ENCODE measurements at regions not wholly inside any gene's neighbourhood (a gene's known extent, or its start where the extent isn't known, plus 50 kb on each side); places are given as distances from the start of the nearest gene placed in this dataset.
A peak's percentile ranks its signal among the peaks of the same experiment; 100 is the strongest.

- Mint-ChIP-seq H3K36me3 (ENCODE audit: low read depth) (no peaks in the 10 kb centered on the region), H3K27ac (no peak overlapping the region), H3K4me3 (no peak overlapping the region), H3K9me3 (no peaks in the 10 kb centered on the region), H3K27me3 (peaks cover 4% of the 10 kb centered on the region), H3K4me1 (ENCODE audit: low read depth) (peaks cover 5% of the 10 kb centered on the region)
Observed at GRCh38 chr15:93249623-93250022, 160.6 kb upstream of the RGMA start.

DNA sequence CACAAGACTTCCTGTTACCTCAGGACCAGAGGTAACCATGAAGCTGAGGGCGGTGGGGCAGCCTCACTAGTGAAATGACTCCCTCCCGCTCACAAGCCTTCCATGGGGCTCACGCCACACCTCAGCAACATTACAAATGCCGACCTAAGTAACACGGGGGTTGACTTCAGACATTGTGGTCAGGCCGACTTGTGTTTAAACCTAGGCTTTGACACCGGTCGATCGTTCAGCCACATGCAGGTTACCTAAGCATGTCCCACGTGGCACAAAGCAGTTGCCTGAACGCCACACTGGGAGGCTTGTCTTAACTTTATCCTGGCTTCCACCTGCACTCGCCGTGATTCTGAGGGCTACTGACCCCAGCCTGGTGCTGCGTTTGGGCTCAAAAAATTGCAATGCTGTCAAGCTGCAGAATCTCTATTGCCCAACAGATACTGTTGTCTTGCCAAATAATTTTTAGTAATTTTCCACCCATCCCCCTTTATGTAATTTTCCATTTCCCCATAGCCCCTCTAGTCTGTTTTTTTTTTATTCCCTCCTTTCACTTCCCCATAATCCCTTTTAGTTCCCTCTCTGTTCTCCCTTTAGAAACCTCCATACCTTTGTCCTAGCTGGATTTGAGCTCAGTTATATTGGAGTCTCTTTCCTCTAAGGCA is 158.6 kb upstream of the RGMA start:
- H3K27ac Mint-ChIP-seq, result no peak overlapping the region
- peaks cover 5% of the 10 kb centered on the region for H3K4me1 Mint-ChIP-seq (ENCODE audit: low read depth)
- peaks cover 4% of the 10 kb centered on the region for H3K27me3 Mint-ChIP-seq
- no peaks in the 10 kb centered on the region for H3K36me3 Mint-ChIP-seq (ENCODE audit: low read depth)
- no peaks in the 10 kb centered on the region for H3K9me3 Mint-ChIP-seq
- H3K4me3 Mint-ChIP-seq, result no peak overlapping the region

DNA sequence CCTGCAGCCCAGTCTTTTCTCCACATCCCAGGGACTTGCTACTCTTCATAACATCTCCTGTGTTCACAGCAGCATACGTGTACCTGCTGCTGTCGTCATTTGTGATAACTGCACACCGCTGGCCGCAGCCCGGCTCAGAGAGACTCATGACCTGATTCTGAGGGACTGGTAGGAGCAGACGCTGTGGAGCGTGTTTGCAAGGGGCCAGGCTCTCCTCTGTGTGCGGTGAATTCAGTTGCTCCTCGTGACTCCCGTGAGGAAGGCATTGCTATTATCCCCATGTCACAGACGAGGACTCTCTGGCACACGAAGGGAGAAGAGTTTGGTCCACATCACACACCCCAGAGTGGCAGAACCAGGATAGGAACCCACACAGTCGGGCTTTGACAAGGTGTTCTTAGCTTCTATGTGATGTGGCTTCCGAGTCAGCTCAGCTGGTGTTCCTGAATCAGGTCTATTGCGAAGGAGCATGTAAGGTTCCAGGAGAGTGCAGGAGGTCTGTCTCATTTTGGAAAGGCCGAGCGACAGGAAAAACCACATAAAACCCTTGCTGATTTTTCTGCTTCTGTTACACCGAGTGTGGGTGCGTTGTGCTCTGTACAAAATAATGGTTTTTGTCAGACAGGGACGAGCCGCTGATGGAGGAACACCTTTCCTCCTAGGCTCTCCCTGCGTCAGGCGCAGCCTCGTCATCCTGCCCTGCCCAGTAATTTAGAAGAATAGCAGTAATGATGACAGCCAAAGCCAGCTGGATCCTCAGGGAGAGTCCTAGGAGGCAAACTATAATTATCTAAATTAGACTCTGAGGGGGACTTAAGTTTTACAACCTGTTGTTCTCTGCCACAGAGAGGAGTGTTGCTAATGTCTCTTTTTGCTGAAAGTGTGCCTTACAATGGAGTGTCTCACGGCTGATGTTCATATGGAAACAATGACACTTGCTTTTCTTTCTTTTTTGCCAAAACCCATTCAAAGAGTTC is 157.5 kb upstream of the RGMA start:
- Mint-ChIP-seq H3K4me1 (ENCODE audit: low read depth) (peaks cover 5% of the 10 kb centered on the region), H3K36me3 (ENCODE audit: low read depth) (no peaks in the 10 kb centered on the region), H3K9me3 (no peaks in the 10 kb centered on the region), H3K27me3 (peaks cover 4% of the 10 kb centered on the region), H3K4me3 (no peak overlapping the region), H3K27ac (no peak overlapping the region)

- H3K9me3 Mint-ChIP-seq, result no peaks in the 10 kb centered on the region
- H3K27me3 Mint-ChIP-seq, result peaks cover 4% of the 10 kb centered on the region
- H3K36me3 Mint-ChIP-seq (ENCODE audit: low read depth), result no peaks in the 10 kb centered on the region
- H3K4me3 Mint-ChIP-seq, result no peak overlapping the region
- peaks cover 5% of the 10 kb centered on the region for H3K4me1 Mint-ChIP-seq (ENCODE audit: low read depth)
- H3K27ac Mint-ChIP-seq, result no peak overlapping the region
Observed at GRCh38 chr15:93245661-93246042, 156.6 kb upstream of the RGMA start.

- no peaks in the 10 kb centered on the region for H3K36me3 Mint-ChIP-seq (ENCODE audit: low read depth)
Observed at GRCh38 chr15:93244696-93245660, 156.0 kb upstream of the RGMA start.

DNA sequence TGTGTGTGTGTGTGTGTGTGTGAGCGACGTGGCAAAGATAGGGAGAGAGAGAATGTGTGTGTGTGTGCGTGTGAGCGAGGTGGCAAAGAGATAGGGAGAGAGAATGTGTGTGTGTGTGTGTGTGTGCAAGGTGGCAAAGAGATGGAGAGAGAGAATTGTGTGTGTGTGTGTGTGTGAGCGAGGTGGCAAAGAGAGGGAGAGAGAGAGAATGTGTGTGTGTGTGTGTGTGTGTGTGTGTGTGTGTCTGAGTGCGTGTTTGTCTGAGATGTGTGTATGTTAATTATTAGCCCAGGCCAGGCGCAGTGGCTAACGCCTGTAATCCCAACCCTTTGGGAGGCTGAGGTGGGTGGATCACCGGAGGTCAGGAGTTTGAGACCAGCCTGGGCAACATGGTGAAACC is 154.6 kb upstream of the RGMA start:
- Mint-ChIP-seq H3K27ac (no peak overlapping the region), H3K9me3 (no peaks in the 10 kb centered on the region), H3K27me3 (peaks cover 4% of the 10 kb centered on the region), H3K4me3 (no peak overlapping the region), H3K4me1 (ENCODE audit: low read depth) (peaks cover 5% of the 10 kb centered on the region), H3K36me3 (ENCODE audit: low read depth) (no peaks in the 10 kb centered on the region)

More at GRCh38 chr15:93244696-93245660, 156.0 kb upstream of the RGMA start:
- Mint-ChIP-seq H3K4me1 (ENCODE audit: low read depth) (peaks cover 5% of the 10 kb centered on the region), H3K27me3 (peaks cover 4% of the 10 kb centered on the region), H3K27ac (no peak overlapping the region), H3K4me3 (no peak overlapping the region), H3K9me3 (no peaks in the 10 kb centered on the region)

GRCh38 chr15:93241696-93242585 is 152.9 kb upstream of the RGMA start:
- H3K4me1 Mint-ChIP-seq (ENCODE audit: low read depth), result no peaks in the 10 kb centered on the region
- H3K4me3 Mint-ChIP-seq, result no peak overlapping the region
- H3K27me3 Mint-ChIP-seq, result no peaks in the 10 kb centered on the region
- no peak overlapping the region for H3K27ac Mint-ChIP-seq
- H3K36me3 Mint-ChIP-seq (ENCODE audit: low read depth), result no peaks in the 10 kb centered on the region
- no peaks in the 10 kb centered on the region for H3K9me3 Mint-ChIP-seq

- no peaks in the 10 kb centered on the region for H3K36me3 Mint-ChIP-seq (ENCODE audit: low read depth)
- no peak overlapping the region for H3K4me3 Mint-ChIP-seq
- peaks cover 7% of the 10 kb centered on the region for H3K27me3 Mint-ChIP-seq
- H3K27ac Mint-ChIP-seq, result no peak overlapping the region
- peaks cover 6% of the 10 kb centered on the region for H3K4me1 Mint-ChIP-seq (ENCODE audit: low read depth)
- H3K9me3 Mint-ChIP-seq, result no peaks in the 10 kb centered on the region
Observed at GRCh38 chr15:93239993-93240392, 151.0 kb upstream of the RGMA start.

- Mint-ChIP-seq H3K4me3 (no peak overlapping the region), H3K27me3 (peaks cover 7% of the 10 kb centered on the region), H3K36me3 (ENCODE audit: low read depth) (no peaks in the 10 kb centered on the region), H3K4me1 (ENCODE audit: low read depth) (peaks cover 6% of the 10 kb centered on the region), H3K27ac (no peak overlapping the region), H3K9me3 (no peaks in the 10 kb centered on the region)
Observed at GRCh38 chr15:93239591-93239990, 150.6 kb upstream of the RGMA start.

- Mint-ChIP-seq H3K27me3 (peaks cover 7% of the 10 kb centered on the region), H3K4me1 (ENCODE audit: low read depth) (peaks cover 6% of the 10 kb centered on the region), H3K27ac (no peak overlapping the region), H3K9me3 (no peaks in the 10 kb centered on the region), H3K4me3 (no peak overlapping the region), H3K36me3 (ENCODE audit: low read depth) (no peaks in the 10 kb centered on the region)
Observed at GRCh38 chr15:93238641-93239040, 149.6 kb upstream of the RGMA start.

GRCh38 chr15:93235926-93236780 is 147.1 kb upstream of the RGMA start:
- Mint-ChIP-seq H3K4me1 (ENCODE audit: low read depth) (peaks cover 6% of the 10 kb centered on the region), H3K27ac (no peak overlapping the region)

GRCh38 chr15:93235269-93235668 is 146.3 kb upstream of the RGMA start:
- Mint-ChIP-seq H3K27ac (no peak overlapping the region), H3K27me3 (peaks cover 24% of the 10 kb centered on the region), H3K36me3 (ENCODE audit: low read depth) (no peaks in the 10 kb centered on the region), H3K4me3 (no peak overlapping the region), H3K4me1 (ENCODE audit: low read depth) (peaks cover 6% of the 10 kb centered on the region), H3K9me3 (no peaks in the 10 kb centered on the region)

More at GRCh38 chr15:93235926-93236780, 147.1 kb upstream of the RGMA start:
- no peaks in the 10 kb centered on the region for H3K36me3 Mint-ChIP-seq (ENCODE audit: low read depth)
- H3K4me3 Mint-ChIP-seq, result peak overlapping the region; percentile 31
- H3K9me3 Mint-ChIP-seq, result no peaks in the 10 kb centered on the region
- H3K27me3 Mint-ChIP-seq, result peaks cover 15% of the 10 kb centered on the region

- Mint-ChIP-seq H3K9me3 (no peaks in the 10 kb centered on the region), H3K36me3 (ENCODE audit: low read depth) (no peaks in the 10 kb centered on the region), H3K27ac (no peak overlapping the region), H3K27me3 (peaks cover 28% of the 10 kb centered on the region), H3K4me3 (no peak overlapping the region), H3K4me1 (ENCODE audit: low read depth) (peaks cover 6% of the 10 kb centered on the region)
Observed at GRCh38 chr15:93233710-93234109, 144.7 kb upstream of the RGMA start.

All from stimulated activated naive CD8-positive, alpha-beta T cell treated with anti-CD3 and anti-CD28 coated beads, Interleukin-15, Interleukin-2, amounts not matched to agents 100 ng/mL and 50 ng/mL, for 24 hours (primary cell).